Astrocyte (in vitro differentiated cells and primary cell): ENCODE measurements at regions not wholly inside any gene's neighbourhood (a gene's known extent, or its start where the extent isn't known, plus 50 kb on each side); places are given as distances from the start of the nearest gene placed in this dataset.

Experiments
- DNase-seq: peaks from one replicate; pipeline ENCODE4 v3.0.0-alpha.2; 2010; ENCODE audit warnings: low read depth
- FAIRE-seq: peaks from 2 replicates; lab custom pipeline; 2011; peaks lifted over from hg19 to GRCh38; lab: Jason Lieb, UNC
- H2AFZ ChIP-seq: 2 replicates; pipeline ENCODE4 v1.6.0; 2012; ENCODE audit warnings: low read depth, low read length, inconsistent platforms
- H3K27ac ChIP-seq: 2 replicates; pipeline ENCODE4 v1.5.1; 2011; ENCODE audit warnings: low read depth, low read length, inconsistent platforms
- H3K27me3 ChIP-seq: 2 replicates; pipeline ENCODE4 v1.6.0; 2011; ENCODE audit warnings: low read length, inconsistent platforms; ENCODE audit not compliant: insufficient read depth
- H3K36me3 ChIP-seq: 2 replicates; pipeline ENCODE4 v1.5.1; 2011; ENCODE audit warnings: low read length, inconsistent platforms; ENCODE audit not compliant: insufficient read depth
- H3K4me1 ChIP-seq: 2 replicates; pipeline ENCODE4 v1.5.1; 2011; ENCODE audit warnings: low read length, inconsistent platforms; ENCODE audit not compliant: insufficient read depth
- H3K4me2 ChIP-seq: 2 replicates; pipeline ENCODE4 v1.6.0; 2012; ENCODE audit warnings: low read length, inconsistent platforms
- H3K4me3 ChIP-seq: 2 replicates; pipeline ENCODE4 v1.5.1; 2011; ENCODE audit warnings: low read depth, mild to moderate bottlenecking, low read length, inconsistent platforms; ENCODE audit not compliant: insufficient read depth
- H3K79me2 ChIP-seq: 2 replicates; pipeline ENCODE4 v1.6.0; 2012; ENCODE audit warnings: mild to moderate bottlenecking, low read length, inconsistent platforms; ENCODE audit not compliant: insufficient read depth
- H3K9ac ChIP-seq: 2 replicates; pipeline ENCODE4 v1.6.0; 2012; ENCODE audit warnings: mild to moderate bottlenecking, low read length, inconsistent platforms
- H3K9me3 ChIP-seq: 2 replicates; pipeline ENCODE4 v1.5.1; 2012; ENCODE audit warnings: low read depth, mild to moderate bottlenecking, low read length, inconsistent platforms; ENCODE audit not compliant: insufficient read depth
- H4K20me1 ChIP-seq: 2 replicates; pipeline ENCODE4 v1.6.0; 2012; ENCODE audit warnings: low read length, inconsistent platforms; ENCODE audit not compliant: insufficient read depth
- H3K27ac Mint-ChIP-seq: one replicate; pipeline ENCODE4 v1.8.0; 2021; ENCODE audit warnings: mild to moderate bottlenecking, mixed read lengths; ENCODE audit not compliant: unreplicated experiment
- H3K27me3 Mint-ChIP-seq: one replicate; pipeline ENCODE4 v1.8.0; 2021; ENCODE audit warnings: low read depth, mixed read lengths; ENCODE audit not compliant: unreplicated experiment
- H3K36me3 Mint-ChIP-seq: one replicate; pipeline ENCODE4 v1.8.0; 2021; ENCODE audit warnings: low read depth, mixed read lengths; ENCODE audit not compliant: unreplicated experiment
- H3K4me1 Mint-ChIP-seq: one replicate; pipeline ENCODE4 v1.8.0; 2021; ENCODE audit warnings: low read depth, mixed read lengths; ENCODE audit not compliant: unreplicated experiment
- H3K4me3 Mint-ChIP-seq: one replicate; pipeline ENCODE4 v1.8.0; 2021; ENCODE audit warnings: mild to moderate bottlenecking, moderate library complexity, mixed read lengths; ENCODE audit not compliant: unreplicated experiment
- H3K9me3 Mint-ChIP-seq: one replicate; pipeline ENCODE4 v1.8.0; 2021; ENCODE audit warnings: mild to moderate bottlenecking, mixed read lengths; ENCODE audit not compliant: unreplicated experiment
- EZH2 ChIP-seq: IDR thresholded peaks from 2 replicates; pipeline ENCODE4 v1.6.1; 2012; ENCODE audit warnings: mild to moderate bottlenecking, low read length, inconsistent platforms; ENCODE audit not compliant: insufficient read depth
- TF ChIP-seq, protein P1 (sequence below): IDR thresholded peaks from 2 replicates; pipeline ENCODE4 v1.5.1; 2011; ENCODE audit warnings: low read depth, mild to moderate bottlenecking, inconsistent platforms, low read length, moderate library complexity; ENCODE audit not compliant: insufficient read depth

DNA sequence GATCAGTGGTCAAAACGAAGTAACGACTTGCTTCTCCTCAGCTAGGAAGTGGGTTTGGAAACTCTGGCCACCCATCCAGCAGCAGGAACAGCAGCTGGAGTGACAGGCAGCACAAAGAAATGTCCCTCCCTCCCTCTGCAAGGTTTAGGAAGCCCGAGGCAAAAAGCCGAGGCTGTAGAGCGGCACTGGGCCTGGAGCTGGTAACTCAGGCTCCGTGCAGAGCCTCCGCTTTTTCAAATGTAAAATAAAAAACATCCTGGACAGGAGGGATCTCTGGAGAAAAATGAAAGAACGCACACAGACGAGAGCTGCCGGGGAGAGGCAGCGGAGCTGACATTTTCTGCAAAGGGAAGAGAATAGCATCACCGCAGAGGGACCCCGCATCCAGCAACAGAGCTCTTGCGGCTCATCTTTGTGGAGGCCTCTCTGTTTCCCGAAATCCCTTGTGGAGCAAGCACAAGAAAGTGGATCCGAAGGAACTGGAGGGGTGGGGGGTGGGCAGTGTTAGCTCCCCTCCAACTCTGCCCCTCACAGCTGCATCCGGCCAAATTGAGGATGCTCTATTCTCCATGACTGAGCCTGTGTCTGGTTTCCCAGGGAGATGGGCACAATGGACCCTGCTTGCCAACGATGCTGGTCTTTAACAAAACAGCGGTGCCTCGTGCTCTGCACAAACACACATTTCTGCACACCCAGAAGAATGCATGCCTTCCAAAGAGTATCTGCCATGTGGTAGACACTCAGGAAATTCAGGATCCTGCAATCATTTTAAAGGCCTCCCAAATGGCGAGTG is 335.5 kb upstream of the ZFHX3 start:
- H3K9me3 ChIP-seq: no peaks in the 10 kb centered on the region
- no peaks in the 10 kb centered on the region for H3K27me3 ChIP-seq
- H3K36me3 Mint-ChIP-seq: no peaks in the 10 kb centered on the region
- no peaks in the 10 kb centered on the region for H3K36me3 ChIP-seq
- peak overlapping the region; percentile 52 for H2AFZ ChIP-seq
- no peak overlapping the region for H3K27ac ChIP-seq
- no peak for FAIRE-seq
- DNase-seq: no peak
- TF ChIP-seq, protein P1, sequence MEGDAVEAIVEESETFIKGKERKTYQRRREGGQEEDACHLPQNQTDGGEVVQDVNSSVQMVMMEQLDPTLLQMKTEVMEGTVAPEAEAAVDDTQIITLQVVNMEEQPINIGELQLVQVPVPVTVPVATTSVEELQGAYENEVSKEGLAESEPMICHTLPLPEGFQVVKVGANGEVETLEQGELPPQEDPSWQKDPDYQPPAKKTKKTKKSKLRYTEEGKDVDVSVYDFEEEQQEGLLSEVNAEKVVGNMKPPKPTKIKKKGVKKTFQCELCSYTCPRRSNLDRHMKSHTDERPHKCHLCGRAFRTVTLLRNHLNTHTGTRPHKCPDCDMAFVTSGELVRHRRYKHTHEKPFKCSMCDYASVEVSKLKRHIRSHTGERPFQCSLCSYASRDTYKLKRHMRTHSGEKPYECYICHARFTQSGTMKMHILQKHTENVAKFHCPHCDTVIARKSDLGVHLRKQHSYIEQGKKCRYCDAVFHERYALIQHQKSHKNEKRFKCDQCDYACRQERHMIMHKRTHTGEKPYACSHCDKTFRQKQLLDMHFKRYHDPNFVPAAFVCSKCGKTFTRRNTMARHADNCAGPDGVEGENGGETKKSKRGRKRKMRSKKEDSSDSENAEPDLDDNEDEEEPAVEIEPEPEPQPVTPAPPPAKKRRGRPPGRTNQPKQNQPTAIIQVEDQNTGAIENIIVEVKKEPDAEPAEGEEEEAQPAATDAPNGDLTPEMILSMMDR: no peak
- TF ChIP-seq EZH2: no peak
- no peak overlapping the region for H3K27ac Mint-ChIP-seq
- no peaks in the 10 kb centered on the region for H3K4me1 ChIP-seq
- H3K79me2 ChIP-seq: no peaks in the 10 kb centered on the region
- peaks cover 15% of the 10 kb centered on the region for H3K4me1 Mint-ChIP-seq
- no peaks in the 10 kb centered on the region for H3K9me3 Mint-ChIP-seq
- no peak overlapping the region for H3K4me3 Mint-ChIP-seq
- H4K20me1 ChIP-seq: no peaks in the 10 kb centered on the region
- no peak overlapping the region for H3K9ac ChIP-seq
- H3K27me3 Mint-ChIP-seq: peaks cover 6% of the 10 kb centered on the region
- H3K4me3 ChIP-seq: no peak overlapping the region
- peak overlapping the region; percentile 55 for H3K4me2 ChIP-seq

DNA sequence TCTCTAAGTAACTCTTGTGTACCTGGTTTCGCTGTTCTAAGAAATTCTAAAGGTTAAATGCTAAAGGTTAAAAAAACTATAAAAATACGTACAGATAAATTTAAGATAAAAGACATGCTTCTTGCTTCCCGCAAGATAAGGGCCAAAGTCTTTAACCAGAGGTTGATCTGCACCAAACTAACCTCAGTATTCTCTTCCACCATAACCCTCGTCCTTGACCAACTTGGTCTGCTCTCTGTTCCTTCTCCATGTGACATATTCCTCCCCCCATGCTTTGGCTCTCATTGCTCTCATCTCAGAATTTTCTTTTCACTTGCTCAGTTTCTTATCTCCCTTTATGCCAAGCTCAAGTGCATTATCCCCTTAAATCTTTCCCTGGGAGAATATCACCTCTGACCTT is 330.5 kb upstream of the ZFHX3 start:
- H3K4me3 Mint-ChIP-seq: no peak overlapping the region
- DNase-seq: no peak

More for the DNA sequence above, 330.5 kb upstream of the ZFHX3 start:
- FAIRE-seq: no peak
- Mint-ChIP-seq H3K27ac (no peak overlapping the region), H3K27me3 (peaks cover 8% of the 10 kb centered on the region), H3K9me3 (no peaks in the 10 kb centered on the region), H3K4me1 (no peaks in the 10 kb centered on the region), H3K36me3 (no peaks in the 10 kb centered on the region)
- Histone ChIP-seq H3K36me3 (no peaks in the 10 kb centered on the region), H2AFZ (no peak overlapping the region), H3K9me3 (no peaks in the 10 kb centered on the region), H3K79me2 (no peaks in the 10 kb centered on the region), H3K27ac (no peak overlapping the region), H3K4me1 (no peaks in the 10 kb centered on the region), H4K20me1 (no peaks in the 10 kb centered on the region), H3K4me2 (no peak overlapping the region), H3K9ac (no peak overlapping the region), H3K4me3 (no peak overlapping the region), H3K27me3 (no peaks in the 10 kb centered on the region)
- TF ChIP-seq EZH2: no peak
- TF ChIP-seq, protein P1: no peak
